HepG2 (cell line): ENCODE measurements at regions not wholly inside any gene's neighbourhood (a gene's known extent, or its start where the extent isn't known, plus 50 kb on each side); places are given as distances from the start of the nearest gene placed in this dataset.

Experiments
- CHD4 ChIP-seq: fragments of 200-600 bp; sonication (generic); IDR thresholded peaks from 2 replicates; pipeline ENCODE4 v1.7.0; 2017; ENCODE audit warnings: mild to moderate bottlenecking, low read length, borderline replicate concordance
- FOXO1 ChIP-seq: sonication (generic); formaldehyde crosslinking; IDR thresholded peaks from 2 replicates; pipeline ENCODE4 v1.4.0; 2020; ENCODE audit warnings: missing genetic modification reagents
- HMGA1 ChIP-seq: sonication (generic); formaldehyde crosslinking; conservative IDR thresholded peaks from 2 replicates; pipeline ENCODE4 v1.4.0; 2020; ENCODE audit warnings: missing genetic modification reagents
- HNRNPH1 ChIP-seq: fragments of 200-400 bp; formaldehyde crosslinking; optimal IDR thresholded peaks from 2 replicates; pipeline ENCODE3; 2017; ENCODE audit warnings: mild to moderate bottlenecking, low read depth, low read length
- NCOA2 ChIP-seq: sonication (generic); formaldehyde crosslinking; IDR thresholded peaks from 2 replicates; pipeline ENCODE4 v1.8.0; 2022; ENCODE audit warnings: inconsistent platforms
- NFATC3 ChIP-seq: sonication (generic); formaldehyde crosslinking; IDR thresholded peaks from 2 replicates; pipeline ENCODE4 v1.5.1; 2020; ENCODE audit warnings: mild to moderate bottlenecking, missing genetic modification reagents
- NFKBIZ ChIP-seq: IDR thresholded peaks from 2 replicates; pipeline ENCODE4 v1.6.1; 2018; ENCODE audit warnings: missing genetic modification reagents, missing compliant biosample characterization
- PCBP1 ChIP-seq: fragments of 200-400 bp; formaldehyde crosslinking; IDR thresholded peaks from 2 replicates; pipeline ENCODE4 v1.6.1; 2017; ENCODE audit warnings: mild to moderate bottlenecking, low read depth, low read length, borderline replicate concordance
- SMC3 ChIP-seq: IDR thresholded peaks from 2 replicates; pipeline ENCODE4 v1.6.1; 2011; ENCODE audit warnings: low read length, improper control_type of control experiment
- TAF15 ChIP-seq: fragments of 200-400 bp; formaldehyde crosslinking; IDR thresholded peaks from one replicate; pipeline ENCODE4 v1.6.1; 2018; ENCODE audit warnings: mild to moderate bottlenecking, low read depth, low read length; ENCODE audit not compliant: poor library complexity, severe bottlenecking
- WIZ ChIP-seq: sonication (generic); formaldehyde crosslinking; IDR thresholded peaks from 2 replicates; pipeline ENCODE4 v1.5.1; 2020; ENCODE audit warnings: mild to moderate bottlenecking, missing genetic modification reagents
- ZNF350 ChIP-seq: sonication (generic); formaldehyde crosslinking; IDR thresholded peaks from 2 replicates; pipeline ENCODE4 v1.4.0; 2020; ENCODE audit warnings: mild to moderate bottlenecking, low read depth, missing genetic modification reagents, borderline replicate concordance
- ZNF484 ChIP-seq: sonication (generic); formaldehyde crosslinking; IDR thresholded peaks from 2 replicates; pipeline ENCODE4 v1.5.1; 2020; ENCODE audit warnings: mild to moderate bottlenecking, low read depth, missing genetic modification reagents, borderline replicate concordance
- ZNF75D ChIP-seq: sonication (generic); formaldehyde crosslinking; IDR thresholded peaks from 2 replicates; pipeline ENCODE4 v1.8.1; 2023; ENCODE audit warnings: missing genetic modification reagents, mild to moderate bottlenecking, borderline replicate concordance
- ZNF788 ChIP-seq: sonication (generic); formaldehyde crosslinking; IDR thresholded peaks from 2 replicates; pipeline ENCODE4 v1.5.0; 2020; ENCODE audit warnings: mild to moderate bottlenecking, missing genetic modification reagents, borderline replicate concordance
- TF ChIP-seq, protein P1 (sequence below): sonication (generic); formaldehyde crosslinking; IDR thresholded peaks from 2 replicates; pipeline ENCODE4 v1.4.0; 2020; ENCODE audit warnings: missing genetic modification reagents, borderline replicate concordance
- TF ChIP-seq, protein P2 (sequence below): sonication (generic); formaldehyde crosslinking; IDR thresholded peaks from 2 replicates; pipeline ENCODE4 v1.9.0; 2021; ENCODE audit warnings: missing genetic modification reagents, borderline replicate concordance
- TF ChIP-seq, protein P3 (sequence below): sonication (generic); formaldehyde crosslinking; IDR thresholded peaks from 2 replicates; pipeline ENCODE4 v1.8.1; 2023; ENCODE audit warnings: mild to moderate bottlenecking, missing genetic modification reagents
- TF ChIP-seq, protein P4 (sequence below): sonication (generic); formaldehyde crosslinking; IDR thresholded peaks from 2 replicates; pipeline ENCODE4 v1.5.0; 2020; ENCODE audit warnings: mild to moderate bottlenecking, missing genetic modification reagents, moderate library complexity

DNA sequence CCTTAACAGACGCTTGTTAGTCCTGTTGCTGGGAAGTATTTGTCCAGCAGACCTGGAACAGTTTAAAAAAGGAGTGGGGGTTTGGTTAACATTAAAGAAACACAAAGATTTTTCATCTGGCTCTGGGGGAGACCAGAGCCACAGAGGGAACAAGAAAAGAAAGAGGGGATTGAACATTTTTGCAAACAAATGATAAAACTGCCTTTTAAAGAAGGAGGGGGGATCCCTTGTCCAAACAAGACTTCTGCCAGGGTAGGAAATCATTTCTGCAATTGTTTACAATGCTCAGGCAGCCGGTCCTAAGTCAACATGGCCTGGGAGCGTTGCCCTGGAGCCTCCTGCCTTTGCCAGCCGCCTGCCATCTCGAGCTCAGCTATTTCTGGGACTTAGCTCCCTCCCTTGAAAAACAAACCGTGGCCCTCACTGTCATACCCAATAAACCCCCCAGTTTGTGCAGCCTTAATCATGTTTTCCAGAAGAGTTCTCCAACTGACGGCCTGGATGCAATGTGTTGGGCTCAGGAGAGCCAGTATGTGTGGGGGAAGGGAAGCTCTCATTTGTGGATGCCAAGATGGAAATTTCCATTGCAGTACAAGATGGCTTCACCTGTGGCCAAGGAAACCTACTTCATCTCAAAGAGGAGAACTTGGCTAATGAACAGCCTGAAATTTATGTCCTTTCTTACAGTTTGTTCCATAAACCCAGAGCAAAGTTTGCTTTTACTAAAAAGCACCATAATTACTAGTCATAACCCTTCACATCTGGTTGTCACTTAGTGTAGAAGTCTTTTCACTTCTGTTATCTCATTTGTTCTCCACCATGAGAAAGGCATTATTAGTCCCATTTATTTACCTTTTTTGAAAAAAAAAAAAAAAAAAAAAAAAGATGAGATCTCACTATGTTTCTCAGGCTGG, 75.9 kb upstream of the RNU6-1 start (continued):
- TF ChIP-seq, protein P1, sequence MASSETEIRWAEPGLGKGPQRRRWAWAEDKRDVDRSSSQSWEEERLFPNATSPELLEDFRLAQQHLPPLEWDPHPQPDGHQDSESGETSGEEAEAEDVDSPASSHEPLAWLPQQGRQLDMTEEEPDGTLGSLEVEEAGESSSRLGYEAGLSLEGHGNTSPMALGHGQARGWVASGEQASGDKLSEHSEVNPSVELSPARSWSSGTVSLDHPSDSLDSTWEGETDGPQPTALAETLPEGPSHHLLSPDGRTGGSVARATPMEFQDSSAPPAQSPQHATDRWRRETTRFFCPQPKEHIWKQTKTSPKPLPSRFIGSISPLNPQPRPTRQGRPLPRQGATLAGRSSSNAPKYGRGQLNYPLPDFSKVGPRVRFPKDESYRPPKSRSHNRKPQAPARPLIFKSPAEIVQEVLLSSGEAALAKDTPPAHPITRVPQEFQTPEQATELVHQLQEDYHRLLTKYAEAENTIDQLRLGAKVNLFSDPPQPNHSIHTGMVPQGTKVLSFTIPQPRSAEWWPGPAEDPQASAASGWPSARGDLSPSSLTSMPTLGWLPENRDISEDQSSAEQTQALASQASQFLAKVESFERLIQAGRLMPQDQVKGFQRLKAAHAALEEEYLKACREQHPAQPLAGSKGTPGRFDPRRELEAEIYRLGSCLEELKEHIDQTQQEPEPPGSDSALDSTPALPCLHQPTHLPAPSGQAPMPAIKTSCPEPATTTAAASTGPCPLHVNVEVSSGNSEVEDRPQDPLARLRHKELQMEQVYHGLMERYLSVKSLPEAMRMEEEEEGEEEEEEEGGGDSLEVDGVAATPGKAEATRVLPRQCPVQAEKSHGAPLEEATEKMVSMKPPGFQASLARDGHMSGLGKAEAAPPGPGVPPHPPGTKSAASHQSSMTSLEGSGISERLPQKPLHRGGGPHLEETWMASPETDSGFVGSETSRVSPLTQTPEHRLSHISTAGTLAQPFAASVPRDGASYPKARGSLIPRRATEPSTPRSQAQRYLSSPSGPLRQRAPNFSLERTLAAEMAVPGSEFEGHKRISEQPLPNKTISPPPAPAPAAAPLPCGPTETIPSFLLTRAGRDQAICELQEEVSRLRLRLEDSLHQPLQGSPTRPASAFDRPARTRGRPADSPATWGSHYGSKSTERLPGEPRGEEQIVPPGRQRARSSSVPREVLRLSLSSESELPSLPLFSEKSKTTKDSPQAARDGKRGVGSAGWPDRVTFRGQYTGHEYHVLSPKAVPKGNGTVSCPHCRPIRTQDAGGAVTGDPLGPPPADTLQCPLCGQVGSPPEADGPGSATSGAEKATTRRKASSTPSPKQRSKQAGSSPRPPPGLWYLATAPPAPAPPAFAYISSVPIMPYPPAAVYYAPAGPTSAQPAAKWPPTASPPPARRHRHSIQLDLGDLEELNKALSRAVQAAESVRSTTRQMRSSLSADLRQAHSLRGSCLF (CRISPR knock-in tag) = no peak
- TF ChIP-seq, protein P2, sequence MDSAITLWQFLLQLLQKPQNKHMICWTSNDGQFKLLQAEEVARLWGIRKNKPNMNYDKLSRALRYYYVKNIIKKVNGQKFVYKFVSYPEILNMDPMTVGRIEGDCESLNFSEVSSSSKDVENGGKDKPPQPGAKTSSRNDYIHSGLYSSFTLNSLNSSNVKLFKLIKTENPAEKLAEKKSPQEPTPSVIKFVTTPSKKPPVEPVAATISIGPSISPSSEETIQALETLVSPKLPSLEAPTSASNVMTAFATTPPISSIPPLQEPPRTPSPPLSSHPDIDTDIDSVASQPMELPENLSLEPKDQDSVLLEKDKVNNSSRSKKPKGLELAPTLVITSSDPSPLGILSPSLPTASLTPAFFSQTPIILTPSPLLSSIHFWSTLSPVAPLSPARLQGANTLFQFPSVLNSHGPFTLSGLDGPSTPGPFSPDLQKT (CRISPR knock-in tag) = no peak
- TF ChIP-seq NCOA2 (CRISPR knock-in tag) (peak; percentile 96), HMGA1 (CRISPR knock-in tag) (no peak), WIZ (CRISPR knock-in tag) (no peak), HNRNPH1 (no peak), NFATC3 (CRISPR knock-in tag) (no peak), CHD4 (0 out of 2 replicates have a peak, but pooled peaks have one; percentile 50), ZNF350 (peak; percentile 60; the same call in 1 of the 2 replicates), ZNF484 (CRISPR knock-in tag) (no peak), ZNF788 (CRISPR knock-in tag) (0 out of 2 replicates have a peak, but pooled peaks have one; percentile 78), NFKBIZ (CRISPR knock-in tag) (peak; percentile 53; the same call in 1 of the 2 replicates), FOXO1 (CRISPR knock-in tag) (peak; percentile 94), ZNF75D (no peak), TAF15 (no peak), PCBP1 (no peak), SMC3 (no peak)
- TF ChIP-seq, protein P3, sequence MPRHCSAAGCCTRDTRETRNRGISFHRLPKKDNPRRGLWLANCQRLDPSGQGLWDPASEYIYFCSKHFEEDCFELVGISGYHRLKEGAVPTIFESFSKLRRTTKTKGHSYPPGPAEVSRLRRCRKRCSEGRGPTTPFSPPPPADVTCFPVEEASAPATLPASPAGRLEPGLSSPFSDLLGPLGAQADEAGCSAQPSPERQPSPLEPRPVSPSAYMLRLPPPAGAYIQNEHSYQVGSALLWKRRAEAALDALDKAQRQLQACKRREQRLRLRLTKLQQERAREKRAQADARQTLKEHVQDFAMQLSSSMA (CRISPR knock-in tag) = peak; percentile 46; the same call in 1 of the 2 replicates
- TF ChIP-seq, protein P4, sequence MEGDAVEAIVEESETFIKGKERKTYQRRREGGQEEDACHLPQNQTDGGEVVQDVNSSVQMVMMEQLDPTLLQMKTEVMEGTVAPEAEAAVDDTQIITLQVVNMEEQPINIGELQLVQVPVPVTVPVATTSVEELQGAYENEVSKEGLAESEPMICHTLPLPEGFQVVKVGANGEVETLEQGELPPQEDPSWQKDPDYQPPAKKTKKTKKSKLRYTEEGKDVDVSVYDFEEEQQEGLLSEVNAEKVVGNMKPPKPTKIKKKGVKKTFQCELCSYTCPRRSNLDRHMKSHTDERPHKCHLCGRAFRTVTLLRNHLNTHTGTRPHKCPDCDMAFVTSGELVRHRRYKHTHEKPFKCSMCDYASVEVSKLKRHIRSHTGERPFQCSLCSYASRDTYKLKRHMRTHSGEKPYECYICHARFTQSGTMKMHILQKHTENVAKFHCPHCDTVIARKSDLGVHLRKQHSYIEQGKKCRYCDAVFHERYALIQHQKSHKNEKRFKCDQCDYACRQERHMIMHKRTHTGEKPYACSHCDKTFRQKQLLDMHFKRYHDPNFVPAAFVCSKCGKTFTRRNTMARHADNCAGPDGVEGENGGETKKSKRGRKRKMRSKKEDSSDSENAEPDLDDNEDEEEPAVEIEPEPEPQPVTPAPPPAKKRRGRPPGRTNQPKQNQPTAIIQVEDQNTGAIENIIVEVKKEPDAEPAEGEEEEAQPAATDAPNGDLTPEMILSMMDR (CRISPR knock-in tag) = no peak
